ENCODE measurements at regions not wholly inside any gene's neighbourhood (a gene's known extent, or its start where the extent isn't known, plus 50 kb on each side); places are given as distances from the start of the nearest gene placed in this dataset.

- no peak overlapping the region for H2BK20ac ChIP-seq (ENCODE audit: low read length)
- no peak overlapping the region for H4K5ac ChIP-seq (ENCODE audit: insufficient read length, low read depth, low read length)
- no peaks in the 10 kb centered on the region for H4K20me1 ChIP-seq (replicated peaks in 1 of 2; ENCODE audit: control insufficient read depth in 1 of 2, insufficient read depth in 2 of 2, low read length in 2 of 2)
- no peak overlapping the region for H2BK12ac ChIP-seq (ENCODE audit: low read depth, low read length)
- H3K23ac ChIP-seq (ENCODE audit: insufficient read length): no peak overlapping the region
- H3K14ac ChIP-seq (ENCODE audit: insufficient read length): no peak overlapping the region
- no peak overlapping the region for H3K18ac ChIP-seq (ENCODE audit: extremely low read depth, low read length)
- H4K8ac ChIP-seq (ENCODE audit: extremely low read depth, insufficient read depth, low read length): no peak overlapping the region
- no peaks in the 10 kb centered on the region for H3K36me3 ChIP-seq (ENCODE audit: control insufficient read depth in 2 of 4, insufficient read depth in 4 of 4, low read length in 3 of 4)
- H3K4me3 ChIP-seq (ENCODE audit: extremely low read depth in 1 of 4, insufficient read depth in 2 of 4, low read depth in 3 of 4, low read length in 4 of 4): no peak overlapping the region
- WGBS, 2 experiments (ENCODE audit: extremely low coverage in 1 of 2, insufficient coverage in 1 of 2, insufficient read length in 1 of 2, insufficient replicate concordance in 2 of 2, low coverage in 1 of 2, low lambda C conversion rate in 2 of 2, missing lambda C conversion rate in 1 of 2): 94% methylated on average over 1 of the region's 1 CpG; no CpG with 5 or more reads in 1 of the 2 experiments
- H3K56ac ChIP-seq (replicated peaks; ENCODE audit: insufficient read length, low read depth, low read length): no peak overlapping the region
- no peaks in the 10 kb centered on the region for H3K27me3 ChIP-seq (replicated peaks in 1 of 4; ENCODE audit: control insufficient read depth in 3 of 4, extremely low read depth in 1 of 4, insufficient read depth in 3 of 4, low read length in 3 of 4)
- no peak overlapping the region for H3K4me2 ChIP-seq (ENCODE audit: insufficient read depth in 1 of 2, low read depth in 2 of 2, low read length in 2 of 2)
- no peaks in the 10 kb centered on the region for H3K9me3 ChIP-seq (ENCODE audit: insufficient read depth in 2 of 2, low read depth in 1 of 2, low read length in 1 of 2)
- no peak overlapping the region for H3K27ac ChIP-seq (ENCODE audit: low read depth, low read length)
- DNase-seq (ENCODE audit: low read depth in 1 of 2, low spot score in 2 of 2) (no peak), FAIRE-seq (no peak)
- H2BK5ac ChIP-seq (ENCODE audit: low read depth, low read length): no peak overlapping the region
- no peak overlapping the region for H3K4ac ChIP-seq (replicated peaks; ENCODE audit: insufficient read length, low read depth, low read length)
- H3K9ac ChIP-seq (replicated peaks in 1 of 4; ENCODE audit: extremely low read depth in 1 of 4, low read depth in 3 of 4, low read length in 3 of 4): no peak overlapping the region
- POLR2A ChIA-PET (ENCODE audit: partially characterized antibody): no interaction called here
- no peaks in the 10 kb centered on the region for H3K4me1 ChIP-seq (replicated peaks in 1 of 4; ENCODE audit: control insufficient read depth in 3 of 4, insufficient read depth in 4 of 4, low read length in 3 of 4)
- CTCF ChIA-PET (ENCODE audit: partially characterized antibody): no interaction called here
- no peak overlapping the region; the same call in 1 of the 2 replicates for H2AK5ac ChIP-seq (ENCODE audit: low read depth, low read length)
- H3K79me2 ChIP-seq (ENCODE audit: control insufficient read depth in 1 of 2, insufficient read depth in 2 of 2, low read length in 2 of 2): no peaks in the 10 kb centered on the region
- no peak overlapping the region for H4K91ac ChIP-seq (replicated peaks; ENCODE audit: insufficient read length, low read length)
- H3K79me1 ChIP-seq (ENCODE audit: low read depth, low read length): no peaks in the 10 kb centered on the region
- H3K23me2 ChIP-seq (ENCODE audit: low read depth, low read length): no peaks in the 10 kb centered on the region
- no peak overlapping the region for H2BK15ac ChIP-seq (ENCODE audit: low read length)
- no peak overlapping the region for H2BK120ac ChIP-seq (replicated peaks; ENCODE audit: low read depth, low read length)
- no peak overlapping the region for H2AFZ ChIP-seq (ENCODE audit: low read length)
- TF ChIP-seq BRCA1 (IDR thresholded peaks at IDR 0.05; ENCODE audit: low read depth, low read length): no peak
- no peak for TF ChIP-seq SIN3A (conservative IDR thresholded peaks at IDR 0.05 in 1 of 2, IDR thresholded peaks at IDR 0.05 in 1 of 2; ENCODE audit: low read depth in 1 of 2, low read length in 2 of 2)
These were observed 51.9 kb upstream of the FANCL start for GRCh38 chr2:58293056-58293455.
